Activated CD8-positive, alpha-beta T cell treated with anti-CD3 and anti-CD28 coated beads for 36 hours (primary cell): ENCODE measurements at regions not wholly inside any gene's neighbourhood (a gene's known extent, or its start where the extent isn't known, plus 50 kb on each side); places are given as distances from the start of the nearest gene placed in this dataset.

ENCODE experiments used
- ATAC-seq: fragments of 200-7000 bp; cut with Tn5 transposase; one replicate; pipeline ENCODE4 v1.10.0; 2021; ENCODE audit warnings: mild to moderate bottlenecking, moderate library complexity
- CTCF ChIA-PET: fragments of 350-600 bp; sonication (Branson Sonifier 250); formaldehyde crosslinking; loops from one replicate; lab custom pipeline; 2021; ENCODE audit warnings: antibody characterized with exemption; lab: Charles Lee
- POLR2A ChIA-PET: fragments of 350-600 bp; sonication (Branson Sonifier 250); formaldehyde crosslinking; loops from one replicate; lab custom pipeline; 2021; ENCODE audit warnings: antibody characterized with exemption; lab: Charles Lee
- DNase-seq: peaks from one replicate; pipeline ENCODE4 v3.0.0-alpha.2; 2020
- H3K27ac Mint-ChIP-seq: one replicate; pipeline ENCODE4 v1.8.0; 2021; ENCODE audit warnings: mild to moderate bottlenecking, mixed read lengths
- H3K27me3 Mint-ChIP-seq: one replicate; pipeline ENCODE4 v1.8.0; 2021; ENCODE audit warnings: mixed read lengths
- H3K36me3 Mint-ChIP-seq: one replicate; pipeline ENCODE4 v1.8.0; 2021; ENCODE audit warnings: low read depth, mixed read lengths
- H3K4me1 Mint-ChIP-seq: one replicate; pipeline ENCODE4 v1.8.0; 2021; ENCODE audit warnings: low read depth, mixed read lengths
- H3K4me3 Mint-ChIP-seq: one replicate; pipeline ENCODE4 v1.8.0; 2021; ENCODE audit warnings: mild to moderate bottlenecking, moderate library complexity, mixed read lengths
- H3K9me3 Mint-ChIP-seq: one replicate; pipeline ENCODE4 v1.8.0; 2021; ENCODE audit warnings: mixed read lengths
- CTCF ChIP-seq: fragments of 200-600 bp; IDR thresholded peaks from one replicate; pipeline ENCODE4 v1.8.0; 2022; ENCODE audit warnings: antibody characterized with exemption, mild to moderate bottlenecking
- intact Hi-C: fragments of 100-400 bp; cut with micrococcal nuclease; formaldehyde crosslinking; loops from one replicate; pipeline ENCODE4 v1.10.0; 2022

DNA sequence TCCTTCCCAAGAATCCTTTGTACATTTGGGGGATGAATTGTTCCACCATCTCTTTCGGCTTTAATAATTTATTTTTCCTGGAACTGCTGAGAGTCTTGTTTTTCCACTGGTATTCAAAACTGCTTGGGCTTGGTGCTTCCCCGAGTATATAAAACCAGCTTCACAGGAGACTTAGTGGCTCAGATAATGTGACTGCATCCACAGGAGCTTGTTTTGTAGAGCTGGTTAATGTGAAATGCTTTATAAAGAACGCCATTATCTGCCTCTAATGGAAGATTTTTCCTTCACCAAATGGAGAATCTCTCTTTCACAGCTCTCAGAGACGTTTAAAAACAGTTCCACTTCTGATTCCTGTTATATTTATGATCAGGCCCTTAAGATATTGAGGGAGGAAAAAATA is 935.5 kb downstream of the RAB28 start:
- H3K27ac Mint-ChIP-seq: no peak overlapping the region
- no peak for TF ChIP-seq CTCF
- H3K4me1 Mint-ChIP-seq: no peaks in the 10 kb centered on the region
- no peaks in the 10 kb centered on the region for H3K27me3 Mint-ChIP-seq
- ChIA-PET POLR2A (no interaction called here), CTCF (no interaction called here)
- ATAC-seq (no peak), DNase-seq (no peak)
- H3K4me3 Mint-ChIP-seq: no peak overlapping the region
- H3K9me3 Mint-ChIP-seq: peaks cover 8% of the 10 kb centered on the region
- H3K36me3 Mint-ChIP-seq: no peaks in the 10 kb centered on the region
- intact Hi-C loops: no loop called here

GRCh38 chr4:12545812-12546211 is 938.3 kb downstream of the RAB28 start:
- Mint-ChIP-seq H3K36me3 (no peaks in the 10 kb centered on the region), H3K27ac (no peak overlapping the region), H3K9me3 (no peaks in the 10 kb centered on the region), H3K4me3 (no peak overlapping the region), H3K4me1 (no peaks in the 10 kb centered on the region), H3K27me3 (no peaks in the 10 kb centered on the region)
- ChIA-PET CTCF (interaction anchor here (1.1 kb wide), 1 partner anchor 8 kb away, joined by 3 read pairs; no protein-coding TSS in a partner anchor), POLR2A (no interaction called here)
- ATAC-seq (no peak), DNase-seq (no peak)
- intact Hi-C loops: no loop called here
- no peak for TF ChIP-seq CTCF

DNA sequence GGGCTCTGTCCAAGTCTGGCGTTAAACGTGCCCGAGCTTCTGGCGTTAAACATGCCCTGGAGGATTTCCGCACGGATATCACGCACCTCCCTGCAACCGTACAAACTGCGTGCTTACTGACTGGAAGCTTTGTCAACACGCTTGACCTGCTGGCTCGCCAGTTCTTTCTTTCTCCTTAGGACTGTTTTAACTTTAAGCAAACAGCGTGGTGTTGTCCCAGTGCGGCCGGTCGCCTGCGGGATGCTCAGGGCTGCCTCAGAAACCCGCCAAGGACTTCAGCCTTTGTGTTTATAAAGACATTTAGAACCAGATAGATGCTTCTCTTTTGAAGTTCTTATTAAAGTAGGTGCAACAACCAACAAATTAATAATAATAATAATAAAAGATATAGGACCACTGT is 946.0 kb downstream of the RAB28 start:
- Mint-ChIP-seq H3K9me3 (peaks cover 1% of the 10 kb centered on the region), H3K27me3 (no peaks in the 10 kb centered on the region), H3K27ac (no peak overlapping the region), H3K36me3 (no peaks in the 10 kb centered on the region), H3K4me3 (no peak overlapping the region), H3K4me1 (no peaks in the 10 kb centered on the region)
- CTCF ChIA-PET: interaction anchor here (1.1 kb wide), 1 partner anchor 8 kb away, joined by 3 read pairs; no protein-coding TSS in a partner anchor
- DNase-seq: no peak
- no peak for TF ChIP-seq CTCF
- ATAC-seq: no peak
- POLR2A ChIA-PET: no interaction called here
- intact Hi-C loops: no loop called here

- TF ChIP-seq CTCF: no peak
- POLR2A ChIA-PET: no interaction called here
- Mint-ChIP-seq H3K4me3 (no peak overlapping the region), H3K36me3 (no peaks in the 10 kb centered on the region), H3K9me3 (peaks cover under 1% of the 10 kb centered on the region), H3K27me3 (no peaks in the 10 kb centered on the region), H3K4me1 (no peaks in the 10 kb centered on the region), H3K27ac (no peak overlapping the region)
- intact Hi-C loops: no loop called here
- DNase-seq: no peak
- ATAC-seq: no peak
- CTCF ChIA-PET: no interaction called here
These were observed 949.5 kb downstream of the RAB28 start for GRCh38 chr4:12534684-12535083.

DNA sequence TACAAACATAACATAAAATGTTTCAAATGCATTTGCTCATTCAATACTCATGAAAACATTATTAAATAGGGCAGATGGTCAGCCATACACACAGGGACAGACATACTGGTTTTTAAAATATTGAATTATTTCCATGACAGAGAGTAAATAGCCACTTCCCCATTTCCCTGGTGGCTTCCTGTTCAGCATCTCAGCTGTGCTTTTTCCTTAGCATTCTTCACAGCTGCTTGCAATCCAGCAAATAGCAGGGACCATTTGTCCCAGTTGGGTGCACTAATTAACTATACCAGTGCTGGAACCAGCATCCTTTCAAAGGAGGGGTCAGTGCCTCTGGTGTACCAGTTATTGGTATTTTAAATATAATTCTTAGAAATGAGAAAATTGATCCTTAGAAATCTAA is 964.7 kb downstream of the RAB28 start:
- no peaks in the 10 kb centered on the region for H3K27me3 Mint-ChIP-seq
- intact Hi-C loops: no loop called here
- no peak for TF ChIP-seq CTCF
- CTCF ChIA-PET: no interaction called here
- no peak overlapping the region for H3K27ac Mint-ChIP-seq
- POLR2A ChIA-PET: no interaction called here
- no peak for ATAC-seq
- H3K4me3 Mint-ChIP-seq: no peak overlapping the region
- H3K9me3 Mint-ChIP-seq: peaks cover 1% of the 10 kb centered on the region
- no peaks in the 10 kb centered on the region for H3K36me3 Mint-ChIP-seq
- no peaks in the 10 kb centered on the region for H3K4me1 Mint-ChIP-seq
- no peak for DNase-seq
